Stimulated activated naive CD4-positive, alpha-beta T cell (primary cell): ENCODE measurements at regions not wholly inside any gene's neighbourhood (a gene's known extent, or its start where the extent isn't known, plus 50 kb on each side); places are given as distances from the start of the nearest gene placed in this dataset.

Source experiments
- DNase-seq, 6 experiments: peaks; one replicate each; lab custom pipeline; 2025; lab: John Stamatoyannopoulos, UW

DNA sequence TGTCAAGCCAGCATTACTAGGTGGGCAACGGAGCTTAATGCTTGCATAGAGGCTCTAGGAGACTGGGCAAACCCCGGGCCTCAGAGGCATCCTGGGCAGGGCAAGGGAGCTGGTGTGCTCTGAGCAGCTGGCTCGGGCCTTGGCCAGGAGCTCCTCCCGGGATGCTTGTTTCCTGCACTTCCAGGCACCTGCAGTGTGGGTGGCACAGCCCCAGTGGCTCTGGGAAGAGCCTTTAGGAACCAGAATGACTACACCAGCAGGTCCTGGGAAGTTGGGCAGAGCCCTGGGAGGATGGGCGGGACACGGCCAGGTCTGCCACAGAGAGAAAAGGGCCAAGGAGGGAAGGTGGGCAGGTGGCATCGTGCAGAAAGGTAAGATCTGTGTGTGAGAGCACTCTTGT is 80.4 kb upstream of the CD93 start:
- no peak for DNase-seq

DNA sequence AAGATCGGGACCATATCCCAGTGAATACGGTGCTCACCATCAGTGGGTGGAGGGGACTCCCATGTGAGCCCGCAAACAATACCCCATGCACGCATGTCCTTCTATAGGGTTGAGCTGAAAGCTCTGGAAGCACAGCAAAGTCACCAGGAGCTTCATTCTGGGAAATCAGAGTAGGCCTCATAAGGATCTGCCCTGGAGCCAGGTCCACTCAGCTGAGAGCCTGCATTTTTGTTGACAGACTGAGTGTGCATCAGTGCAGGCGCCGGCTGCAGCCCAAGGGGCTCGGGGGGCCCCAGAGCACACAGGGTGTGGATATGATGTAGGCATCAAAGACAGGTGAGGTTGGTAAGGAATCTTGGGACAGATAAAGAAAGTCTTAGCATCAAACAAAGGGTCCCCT is 79.8 kb upstream of the CD93 start:
- no peak for DNase-seq

DNA sequence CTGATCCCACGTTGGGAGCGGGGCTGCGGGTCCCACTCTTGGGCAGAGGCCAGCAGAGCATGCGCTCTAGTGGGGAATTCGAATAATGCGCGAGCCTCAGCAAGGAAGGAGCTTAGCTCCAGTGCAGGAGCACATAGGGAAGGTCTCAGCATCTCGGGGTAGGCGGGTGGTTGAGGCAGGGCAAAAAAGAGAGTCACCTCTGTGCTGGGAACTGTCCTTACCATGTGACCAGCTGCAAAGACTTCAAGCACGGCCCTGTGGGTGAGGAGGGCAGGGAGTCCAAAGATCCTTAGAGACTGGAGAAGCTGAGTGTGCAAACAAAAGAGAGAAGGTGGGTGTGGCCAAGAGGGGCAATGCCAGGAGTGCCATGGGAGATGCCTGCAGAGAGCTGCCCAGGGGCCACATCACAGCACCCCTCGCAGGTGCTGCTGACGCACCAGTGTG is 79.2 kb upstream of the CD93 start:
- DNase-seq = no peak

DNA sequence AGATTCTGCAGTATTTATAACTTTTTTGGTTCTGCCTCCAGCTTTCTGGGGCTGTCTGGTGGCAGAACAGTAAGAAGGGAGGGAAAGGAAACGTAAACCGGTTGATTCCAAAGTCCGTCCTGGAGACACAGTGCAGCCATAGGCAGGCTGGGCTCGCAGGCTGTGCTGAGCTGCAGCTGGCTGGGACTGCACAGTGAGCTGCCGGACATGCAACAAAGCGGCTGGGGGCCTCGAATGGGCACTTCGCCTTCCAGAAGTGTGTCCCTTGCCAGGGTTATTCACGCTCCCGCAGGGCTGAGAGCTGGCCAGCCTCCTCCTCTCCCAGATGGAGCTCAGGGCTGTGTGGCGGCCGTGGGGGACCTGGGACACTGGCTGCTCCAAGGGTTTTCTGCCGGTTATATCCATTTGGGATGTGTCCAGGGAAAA is 78.1 kb upstream of the CD93 start:
- no peak for DNase-seq

DNA sequence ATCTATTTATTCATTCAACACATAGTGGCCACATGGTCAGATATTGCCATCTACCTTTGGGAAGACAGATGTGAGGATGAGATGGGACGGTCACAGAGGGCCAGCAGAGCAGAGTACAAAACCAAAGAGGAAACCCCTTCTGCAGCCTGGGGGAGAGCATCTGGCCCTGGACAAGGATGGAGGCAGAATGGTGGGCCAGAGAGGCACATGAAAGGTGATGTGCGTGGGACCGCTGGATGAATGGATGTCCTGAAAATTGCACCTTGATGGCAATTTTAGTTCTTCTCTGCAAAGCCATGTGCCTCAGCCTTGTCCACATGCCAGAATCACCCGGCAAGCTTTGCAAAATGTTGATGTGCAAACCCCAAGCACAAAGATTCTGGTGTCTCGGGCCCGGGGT is 77.4 kb upstream of the CD93 start:
- DNase-seq = no peak

DNA sequence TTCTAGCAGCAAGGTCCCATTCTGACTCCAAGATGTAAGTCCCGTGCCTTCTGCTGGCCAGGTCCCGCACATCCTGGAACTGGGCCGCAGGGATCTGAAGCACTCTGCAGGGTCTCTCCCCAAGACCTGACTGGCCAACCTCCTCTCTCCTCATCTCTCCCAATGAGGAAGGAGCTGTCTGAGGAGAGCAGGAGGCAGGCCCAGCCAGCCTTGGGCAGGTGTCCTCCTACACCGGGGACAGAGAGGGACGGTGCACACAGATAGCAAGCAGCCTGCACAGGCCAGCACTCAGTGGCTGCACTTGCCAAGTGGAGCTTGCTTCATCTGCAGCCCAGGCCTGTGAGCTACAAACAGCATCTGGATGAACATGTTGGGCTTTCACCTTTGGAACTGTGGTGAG is 76.8 kb upstream of the CD93 start:
- no peak for DNase-seq

DNA sequence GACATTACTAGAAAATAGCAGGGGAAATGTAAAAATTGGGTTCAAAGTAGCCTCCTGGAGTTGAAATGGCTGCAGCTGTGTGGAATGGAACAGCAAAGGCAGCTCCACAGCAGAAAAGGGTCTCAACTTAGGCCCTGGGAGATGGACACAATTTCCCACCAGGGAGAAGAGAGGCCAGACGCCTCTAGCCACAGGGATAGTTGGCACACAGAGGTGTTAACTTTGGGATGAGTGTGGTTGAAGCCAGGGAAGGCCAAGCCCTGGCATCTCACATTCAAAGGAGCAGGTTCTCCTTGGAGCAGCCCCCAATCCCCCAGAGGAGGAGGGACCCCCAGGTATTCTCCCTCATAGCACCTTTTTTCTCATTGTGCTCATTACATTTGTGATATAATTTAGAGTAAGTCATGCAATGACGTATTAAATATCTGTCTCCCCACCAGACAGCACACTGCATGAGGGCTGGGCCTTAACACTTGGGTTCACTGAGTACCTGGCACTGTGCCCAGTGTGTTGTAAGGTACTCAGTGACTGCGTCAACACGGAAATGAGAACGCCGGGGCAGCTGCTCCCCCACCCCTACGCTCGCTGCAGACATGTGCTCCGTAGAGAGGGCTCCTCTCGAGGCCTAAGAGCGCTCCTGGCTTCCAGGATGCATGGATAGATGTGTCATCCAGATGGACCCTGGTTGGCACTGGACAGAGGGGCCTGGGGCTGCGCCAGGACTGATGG is 76.0 kb upstream of the CD93 start:
- DNase-seq = no peak

DNA sequence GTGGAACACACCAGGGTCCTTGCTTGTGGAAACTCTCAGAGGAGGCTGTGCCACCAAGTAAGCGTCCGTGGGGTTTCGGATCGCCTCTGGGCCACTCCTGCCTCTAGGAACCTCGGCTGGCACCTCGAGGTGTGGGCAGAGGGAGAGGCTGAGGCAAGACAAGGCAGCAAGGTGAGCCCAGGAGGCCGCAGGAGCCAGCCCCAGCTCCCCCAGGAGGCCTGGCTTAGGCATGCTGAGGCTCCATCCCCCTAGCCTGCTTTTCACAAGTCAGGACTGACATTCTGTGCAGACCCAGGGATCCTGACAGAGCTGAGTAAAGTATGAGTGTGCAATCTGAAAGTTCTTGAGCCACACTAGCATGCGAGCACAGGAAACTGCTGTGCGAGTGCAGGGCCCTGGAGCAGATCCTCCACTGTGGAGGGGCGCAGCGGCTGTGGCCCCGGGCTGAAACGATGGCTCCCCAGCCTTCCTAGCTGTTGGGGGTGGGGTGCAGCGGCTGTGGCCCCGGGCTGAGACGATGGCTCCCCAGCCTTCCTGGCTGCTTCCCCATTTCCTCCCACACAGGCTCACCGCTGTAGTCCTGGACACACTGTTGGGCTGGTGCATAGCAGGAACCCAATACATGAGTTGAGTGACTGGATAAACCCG is 75.2 kb upstream of the CD93 start:
- DNase-seq = no peak

DNA sequence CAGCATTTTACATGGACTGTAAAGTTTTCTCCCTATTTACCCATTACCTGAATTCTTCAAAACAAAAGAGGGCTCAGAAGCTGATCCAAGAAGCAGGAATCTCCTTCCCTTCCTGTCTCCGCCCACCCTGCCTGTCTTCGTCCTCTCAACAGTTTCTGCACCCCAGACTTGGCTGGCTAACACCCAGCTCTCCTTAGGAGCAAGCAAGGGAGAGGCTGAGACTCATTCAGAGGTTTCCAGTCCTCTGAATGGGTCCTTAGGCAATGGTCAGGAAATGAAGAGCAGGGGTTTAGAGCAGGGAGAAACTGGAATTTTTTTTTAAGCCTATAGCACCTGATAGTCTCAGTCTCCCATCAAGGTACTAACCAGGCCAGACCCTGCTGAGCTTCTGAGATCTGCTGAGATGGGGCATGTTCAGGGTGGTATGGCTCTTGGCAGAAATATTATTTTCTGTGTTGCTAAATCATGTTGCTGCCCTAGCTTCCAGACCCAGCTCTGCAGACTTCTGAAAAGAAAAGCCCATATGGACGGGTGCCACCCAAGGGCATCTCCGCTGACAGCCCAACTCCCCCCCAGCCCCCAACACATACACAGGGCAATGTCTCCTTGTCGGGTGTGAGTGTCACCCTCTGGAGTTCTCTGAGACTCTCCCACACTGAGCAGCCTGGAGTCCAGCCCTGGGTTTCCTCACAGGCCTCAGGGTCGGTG is 74.6 kb upstream of the CD93 start:
- DNase-seq = no peak

DNA sequence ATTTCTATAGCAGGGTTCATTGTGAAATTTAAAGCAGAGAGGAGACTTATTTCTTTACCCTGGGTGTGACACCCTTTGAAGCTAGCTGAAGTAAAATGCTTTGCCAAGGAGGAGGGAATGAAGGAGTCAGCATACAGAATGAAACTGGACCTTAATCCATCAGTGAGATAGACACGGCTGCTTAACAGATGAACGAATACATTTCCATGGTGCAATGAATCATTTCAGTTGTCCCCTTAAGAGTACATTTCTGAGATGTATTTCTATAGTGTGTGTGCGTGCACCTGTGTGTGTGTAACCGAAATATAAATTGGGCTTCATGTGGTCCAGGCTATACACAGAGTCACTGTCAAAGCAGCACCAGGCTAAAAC is 73.8 kb upstream of the CD93 start:
- DNase-seq = no peak

DNA sequence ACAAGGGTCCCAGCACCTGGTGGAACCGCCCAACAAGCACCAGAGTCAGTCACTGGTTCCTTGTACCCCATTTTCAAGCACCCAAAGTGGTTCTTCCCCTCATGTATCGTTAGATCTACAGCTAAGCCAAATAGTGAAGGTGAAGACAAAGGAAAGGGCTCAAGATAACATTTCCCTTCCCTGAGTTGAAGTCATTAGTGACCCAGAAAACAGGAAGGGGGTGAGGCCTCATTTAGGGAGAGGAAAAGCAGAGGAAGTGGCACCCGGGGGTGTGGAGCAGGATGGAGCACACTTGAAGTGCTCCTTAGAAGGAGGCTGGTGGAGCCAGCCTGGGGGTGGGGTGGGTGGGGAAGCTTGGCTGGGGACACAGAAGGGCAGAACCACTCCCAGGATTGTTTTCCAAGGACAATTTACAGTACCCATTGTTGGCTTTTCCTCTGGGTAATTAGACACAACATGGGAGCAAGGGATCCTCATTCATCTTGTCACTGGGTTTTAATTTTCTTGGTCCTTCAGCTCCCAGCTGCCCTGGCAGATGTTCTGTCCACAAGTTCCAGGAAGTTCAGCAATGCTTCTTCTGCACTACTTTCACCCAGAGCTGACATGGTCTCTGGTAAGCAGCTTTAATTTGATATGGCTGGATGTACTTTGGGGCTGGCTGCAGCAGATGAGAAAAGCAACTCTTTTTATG is 73.3 kb upstream of the CD93 start:
- DNase-seq = no peak

DNA sequence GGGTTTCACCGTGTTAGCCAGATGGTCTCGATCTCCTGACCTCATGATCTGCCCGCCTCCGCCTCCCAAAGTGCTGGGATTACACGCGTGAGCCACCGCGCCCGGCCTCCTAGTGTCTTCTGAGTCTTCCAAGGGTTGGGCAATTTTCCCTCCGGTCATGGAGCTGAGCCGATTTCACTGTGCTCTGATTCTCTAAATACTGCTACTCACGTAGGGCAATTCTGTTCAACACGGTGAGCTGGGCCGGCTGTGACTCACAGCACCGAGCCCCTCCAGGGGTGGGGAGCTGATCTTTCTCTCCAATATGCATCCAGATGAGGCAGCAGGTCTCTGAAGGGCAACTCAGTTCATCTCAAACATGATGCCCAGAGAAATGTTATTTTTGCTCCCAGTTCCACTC is 71.6 kb upstream of the CD93 start:
- no peak for DNase-seq

DNA sequence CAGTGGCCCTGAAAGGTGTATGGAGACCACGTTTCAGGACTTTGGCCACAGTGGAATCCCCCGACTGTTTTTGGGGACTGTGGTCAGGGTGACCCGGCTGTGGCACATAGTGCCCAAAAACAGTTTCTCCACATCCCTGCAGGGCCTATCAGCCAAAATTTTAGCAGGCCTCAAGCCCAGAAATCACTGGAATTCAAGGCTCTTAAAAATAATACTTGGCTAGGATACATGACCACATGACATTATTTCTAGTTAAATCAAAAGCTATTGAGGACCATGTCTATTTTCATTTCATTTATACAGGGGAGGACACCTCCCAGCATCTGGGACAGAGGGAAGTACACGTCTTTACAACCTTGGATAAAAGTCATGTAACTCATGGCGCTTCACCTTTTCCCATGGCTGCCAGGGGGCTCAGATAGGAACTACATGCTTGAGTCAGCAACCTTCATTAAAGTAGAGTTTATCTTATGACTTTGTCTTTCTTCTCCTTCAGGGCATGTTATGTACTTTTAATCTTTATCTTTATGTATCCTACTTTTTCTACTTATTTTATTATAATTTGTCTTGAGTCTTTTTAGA is 70.8 kb upstream of the CD93 start:
- DNase-seq = no peak

DNA sequence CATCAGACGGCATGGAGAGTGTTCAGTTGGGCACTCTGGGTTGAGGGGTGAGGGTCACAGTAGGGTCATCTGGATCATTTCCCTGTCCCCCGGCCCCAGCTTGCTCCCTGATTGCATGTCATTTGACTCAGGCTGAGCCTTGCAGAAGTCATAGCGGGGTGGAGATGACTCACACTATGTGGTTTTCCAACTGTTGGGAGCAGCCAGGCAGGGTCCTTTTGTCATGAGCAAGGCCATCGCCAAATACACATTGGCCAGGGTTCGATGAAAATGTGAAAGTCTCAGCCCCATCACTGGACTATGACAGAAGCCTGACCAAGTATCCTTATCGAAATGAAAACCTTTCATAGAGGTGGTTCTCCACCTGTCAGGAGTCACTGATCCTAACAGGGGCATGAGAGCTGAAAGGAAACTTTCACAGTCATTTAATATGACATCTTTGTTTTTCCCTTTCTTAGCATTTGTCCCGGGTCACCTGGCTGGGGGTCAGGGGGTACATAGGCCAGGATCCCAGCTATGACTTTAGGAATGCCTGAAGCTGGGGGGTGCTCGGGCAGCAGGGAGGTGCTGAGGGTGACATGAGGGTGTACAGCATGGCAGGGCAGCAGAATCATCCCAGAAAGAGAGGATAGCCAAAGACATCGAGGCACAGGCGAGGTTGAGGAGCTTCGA is 70.2 kb upstream of the CD93 start:
- no peak for DNase-seq

DNA sequence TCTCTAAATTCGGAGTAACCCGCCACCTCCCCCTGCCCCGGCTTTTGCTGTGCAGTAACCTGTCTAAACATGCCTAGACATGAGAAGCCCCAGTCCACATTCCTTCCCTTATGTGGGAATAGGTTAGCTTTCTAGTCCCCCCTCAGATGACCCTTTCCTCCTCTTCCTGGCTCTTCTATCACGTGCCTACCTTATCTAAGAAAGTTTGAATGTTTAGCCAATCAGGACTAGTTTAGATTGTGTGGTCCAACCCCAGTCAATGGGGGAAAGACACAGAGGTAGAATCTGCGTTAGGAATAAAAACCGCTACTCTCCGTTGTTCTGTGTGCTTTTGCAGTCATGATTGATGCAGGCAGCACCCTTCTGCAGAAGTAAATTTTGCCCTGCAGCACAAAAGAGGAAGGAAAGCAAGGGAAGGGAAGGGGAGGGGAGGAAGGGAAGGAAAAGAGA is 69.0 kb upstream of the CD93 start:
- DNase-seq = no peak

DNA sequence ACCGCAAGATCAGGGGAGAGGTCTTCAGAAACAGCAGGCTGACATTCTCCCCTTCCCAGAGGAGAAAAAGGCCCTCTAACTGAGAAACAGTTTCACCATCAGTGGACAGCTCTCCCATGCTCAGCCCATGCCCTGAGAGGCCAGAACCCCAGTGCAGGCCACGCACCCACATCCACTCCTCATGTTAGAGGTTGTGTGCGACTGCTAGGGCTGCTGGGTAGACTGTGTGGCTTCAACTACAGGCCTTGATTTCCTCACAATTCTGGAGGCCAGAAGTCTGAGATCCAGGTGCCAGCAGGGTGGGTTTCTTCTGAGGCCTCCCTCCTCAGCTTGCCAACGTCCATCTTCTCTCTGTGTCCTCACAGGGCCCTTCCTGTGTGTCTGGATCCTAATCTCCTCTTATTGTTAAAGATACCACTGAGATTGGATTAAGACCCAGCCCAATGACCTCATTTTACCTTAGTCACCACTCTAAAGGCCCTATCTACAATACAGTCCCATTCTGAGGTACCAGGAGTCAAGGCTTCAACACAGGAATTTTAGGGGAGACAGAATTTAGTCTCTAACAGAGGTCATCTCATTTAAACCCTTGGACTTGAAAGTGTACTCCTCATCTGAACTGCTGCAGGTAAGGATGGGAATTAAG is 67.7 kb upstream of the CD93 start:
- DNase-seq = no peak

DNA sequence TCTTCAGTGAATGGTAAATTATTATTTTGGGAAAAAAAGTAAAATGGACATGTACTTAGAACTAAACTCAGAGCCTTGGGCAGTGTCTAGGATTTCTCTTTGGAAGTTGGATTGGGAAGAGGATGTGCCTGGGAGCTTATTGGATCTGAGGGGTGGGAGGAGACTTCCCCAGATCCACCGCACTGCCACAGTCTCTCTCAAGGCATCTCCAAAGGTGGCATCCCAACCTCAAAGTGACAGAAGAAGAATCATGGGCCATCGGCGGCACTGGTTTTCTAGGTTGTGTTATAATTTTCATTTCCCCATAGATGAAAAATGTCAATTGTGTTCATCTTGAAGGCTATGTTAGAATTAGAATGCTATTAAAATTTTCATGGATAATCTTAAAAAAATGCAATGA is 66.8 kb upstream of the CD93 start:
- no peak for DNase-seq

DNA sequence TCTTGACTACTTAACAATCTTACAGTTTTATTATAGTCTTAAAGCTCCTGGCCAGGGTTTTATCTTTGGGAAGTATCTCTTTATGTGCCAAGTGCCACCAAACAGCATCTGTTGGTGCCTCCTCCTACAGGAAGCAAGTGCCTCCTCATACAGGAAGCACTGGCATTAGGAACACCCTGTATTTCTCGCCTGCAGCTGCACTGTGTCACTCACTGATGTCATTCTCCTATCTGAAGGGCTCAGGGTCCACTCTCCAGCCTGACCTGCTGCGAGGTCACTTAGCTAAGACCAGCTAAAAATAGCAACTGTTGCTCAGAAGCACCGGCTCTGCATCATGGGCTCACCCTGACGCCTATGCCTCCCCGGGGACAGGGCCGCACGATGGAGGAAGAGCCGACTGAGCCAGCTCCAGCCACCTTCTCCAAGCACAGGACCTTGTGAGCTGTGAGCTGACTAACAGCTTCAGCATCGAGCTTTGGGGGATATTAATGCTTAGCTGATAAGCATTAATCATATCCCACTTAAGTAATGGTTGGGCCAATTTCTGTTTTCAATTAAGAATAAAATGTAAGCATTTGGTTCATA is 66.3 kb upstream of the CD93 start:
- no peak for DNase-seq

DNA sequence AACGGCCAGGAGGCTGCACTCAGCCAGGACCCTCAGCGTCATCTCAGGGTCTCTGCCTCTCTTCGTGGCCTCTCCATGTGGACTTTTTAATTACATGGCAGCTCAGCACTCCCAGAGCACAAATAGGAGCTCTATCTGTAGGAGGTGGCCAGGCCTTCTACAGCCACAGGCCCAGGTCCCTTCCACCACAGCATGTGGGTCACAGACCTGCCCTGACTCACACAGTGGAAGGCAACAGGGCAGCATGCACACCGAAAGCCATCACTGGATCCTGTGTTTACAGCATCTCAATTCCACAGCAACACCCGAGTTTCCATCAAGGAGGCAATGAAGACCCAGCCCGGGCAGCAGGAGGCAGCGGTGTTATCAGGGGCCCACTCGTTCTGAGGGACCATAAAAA is 65.8 kb upstream of the CD93 start:
- DNase-seq = no peak

DNA sequence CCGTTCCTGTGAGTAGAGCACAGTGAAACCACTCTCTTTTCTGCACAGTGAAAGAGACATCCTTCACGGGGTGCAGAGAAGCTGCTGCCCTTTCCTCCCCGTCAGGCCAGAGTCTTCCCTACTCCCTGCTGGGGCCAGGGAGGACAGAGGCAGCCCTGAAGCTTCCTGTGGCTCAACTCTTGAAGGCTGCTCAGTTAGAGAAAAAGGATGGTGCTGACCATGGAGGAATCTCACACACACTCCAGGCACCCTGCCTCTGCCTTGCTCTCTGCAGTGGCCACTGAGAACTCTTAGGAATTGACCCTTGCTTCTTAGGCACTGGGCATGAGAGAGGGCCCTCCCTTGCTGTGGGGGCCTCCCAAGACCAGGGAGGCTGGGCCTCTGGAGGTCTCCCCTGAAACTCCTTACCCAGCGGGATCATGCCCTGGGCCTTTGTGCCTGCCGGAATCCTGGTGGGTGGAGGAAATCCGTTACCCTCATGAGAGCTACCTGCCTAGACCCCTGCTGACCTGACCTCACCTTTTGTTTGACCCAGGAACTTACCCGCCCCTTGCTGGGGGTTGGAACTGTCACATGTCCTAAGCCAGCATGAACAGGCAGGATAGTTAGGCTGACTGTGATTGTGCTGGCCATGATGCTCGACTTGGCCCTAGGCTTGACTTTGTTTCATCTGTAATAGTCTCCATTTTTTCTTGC is 65.0 kb upstream of the CD93 start:
- DNase-seq = no peak
